Panc1 (cell line): ENCODE measurements at regions not wholly inside any gene's neighbourhood (a gene's known extent, or its start where the extent isn't known, plus 50 kb on each side); places are given as distances from the start of the nearest gene placed in this dataset.

ENCODE experiments used
- REST ChIP-seq, 2 experiments: IDR thresholded peaks; 2 replicates each; pipeline ENCODE4 v1.6.1; 2011 to 2012; ENCODE audit warnings: low read depth in 2 of 2, control low read depth in 1 of 2, low read length in 1 of 2, mild to moderate bottlenecking in 1 of 2, moderate library complexity in 1 of 2; ENCODE audit not compliant: insufficient read depth in 1 of 2
- TCF7L2 ChIP-seq: IDR thresholded peaks from 2 replicates; pipeline ENCODE4 v1.6.1; 2011; ENCODE audit warnings: mild to moderate bottlenecking, low read depth, low read length, inconsistent platforms
- TF ChIP-seq, protein P1 (sequence below): fragments of 450-650 bp; IDR thresholded peaks from 2 replicates; pipeline ENCODE4 v1.5.1; 2017; ENCODE audit warnings: mild to moderate bottlenecking

DNA sequence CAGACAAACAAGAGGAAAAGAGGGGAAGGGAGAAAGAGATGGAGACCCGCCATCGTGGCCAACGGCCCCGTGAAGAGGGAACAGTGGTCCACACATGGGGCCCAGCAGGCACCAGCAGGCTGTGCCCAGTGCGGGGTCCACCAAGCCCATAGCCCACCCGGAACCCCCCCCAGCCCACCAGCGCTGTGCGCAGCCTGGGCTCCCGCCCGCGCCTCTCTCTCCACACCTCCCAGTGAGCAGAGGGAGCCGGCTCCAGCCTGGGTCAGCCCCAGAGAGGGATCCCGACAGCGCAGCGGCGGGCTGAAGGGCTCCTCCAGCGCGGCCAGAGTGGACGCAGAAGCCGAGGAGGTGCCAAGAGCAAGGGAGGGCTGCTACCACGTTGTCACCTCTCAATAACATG, 105.0 kb upstream of the TMTC1 start:
- TF ChIP-seq TCF7L2: no peak
- TF ChIP-seq, protein P1, sequence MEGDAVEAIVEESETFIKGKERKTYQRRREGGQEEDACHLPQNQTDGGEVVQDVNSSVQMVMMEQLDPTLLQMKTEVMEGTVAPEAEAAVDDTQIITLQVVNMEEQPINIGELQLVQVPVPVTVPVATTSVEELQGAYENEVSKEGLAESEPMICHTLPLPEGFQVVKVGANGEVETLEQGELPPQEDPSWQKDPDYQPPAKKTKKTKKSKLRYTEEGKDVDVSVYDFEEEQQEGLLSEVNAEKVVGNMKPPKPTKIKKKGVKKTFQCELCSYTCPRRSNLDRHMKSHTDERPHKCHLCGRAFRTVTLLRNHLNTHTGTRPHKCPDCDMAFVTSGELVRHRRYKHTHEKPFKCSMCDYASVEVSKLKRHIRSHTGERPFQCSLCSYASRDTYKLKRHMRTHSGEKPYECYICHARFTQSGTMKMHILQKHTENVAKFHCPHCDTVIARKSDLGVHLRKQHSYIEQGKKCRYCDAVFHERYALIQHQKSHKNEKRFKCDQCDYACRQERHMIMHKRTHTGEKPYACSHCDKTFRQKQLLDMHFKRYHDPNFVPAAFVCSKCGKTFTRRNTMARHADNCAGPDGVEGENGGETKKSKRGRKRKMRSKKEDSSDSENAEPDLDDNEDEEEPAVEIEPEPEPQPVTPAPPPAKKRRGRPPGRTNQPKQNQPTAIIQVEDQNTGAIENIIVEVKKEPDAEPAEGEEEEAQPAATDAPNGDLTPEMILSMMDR: no peak
- TF ChIP-seq REST (IDR thresholded peaks at IDR 0.05; ENCODE audit: insufficient read depth in 1 of 2, low read depth in 2 of 2, low read length in 1 of 2): no peak
